ENCODE measurements at regions not wholly inside any gene's neighbourhood (a gene's known extent, or its start where the extent isn't known, plus 50 kb on each side); places are given as distances from the start of the nearest gene placed in this dataset.
"Not testable (repeated sequence)": the region's sequence is repeated elsewhere in the genome, so short reads cannot be mapped to it uniquely, and the experiment has no call there.

GRCh38 chr17:70956726-70957125, 787.4 kb downstream of the KCNJ2 start:
- DNase-seq: no peak

GRCh38 chr17:70961341-70961740, 792.0 kb downstream of the KCNJ2 start:
- no peak for DNase-seq

GRCh38 chr17:70968302-70968701, 799.0 kb downstream of the KCNJ2 start:
- DNase-seq: no peak

GRCh38 chr17:70969521-70970034, 800.2 kb downstream of the KCNJ2 start:
- DNase-seq: no peak

GRCh38 chr17:70976447-70976846, 807.1 kb downstream of the KCNJ2 start:
- no peak for DNase-seq

GRCh38 chr17:70984873-70985272, 815.5 kb downstream of the KCNJ2 start:
- DNase-seq: no peak

GRCh38 chr17:70987867-70988340, 818.6 kb downstream of the KCNJ2 start:
- DNase-seq: no peak

GRCh38 chr17:70988622-70989021, 819.3 kb downstream of the KCNJ2 start:
- DNase-seq: no peak

GRCh38 chr17:70989280-70989679, 819.9 kb downstream of the KCNJ2 start:
- DNase-seq: no peak

- no peak for DNase-seq
These were observed 824.9 kb downstream of the KCNJ2 start for GRCh38 chr17:70994194-70994593.

- no peak for DNase-seq
These were observed 826.7 kb downstream of the KCNJ2 start for GRCh38 chr17:70995997-70996396.

- no peak for DNase-seq
These were observed 834.4 kb downstream of the KCNJ2 start for GRCh38 chr17:71003736-71004135.

- DNase-seq: no peak
These were observed 835.1 kb downstream of the KCNJ2 start for GRCh38 chr17:71004413-71004812.

GRCh38 chr17:71011391-71011790, 842.1 kb downstream of the KCNJ2 start:
- no peak for DNase-seq

GRCh38 chr17:71019699-71020098, 850.4 kb downstream of the KCNJ2 start:
- no peak for DNase-seq

- no peak for DNase-seq
These were observed 853.4 kb downstream of the KCNJ2 start for GRCh38 chr17:71022758-71023157.

- peak; percentile 1 for DNase-seq
These were observed 854.1 kb downstream of the KCNJ2 start for GRCh38 chr17:71023249-71024030.

GRCh38 chr17:71024172-71024571, 854.8 kb downstream of the KCNJ2 start:
- DNase-seq: no peak

- DNase-seq: no peak
These were observed 855.6 kb downstream of the KCNJ2 start for GRCh38 chr17:71024969-71025368.

GRCh38 chr17:71029246-71029645, 859.9 kb downstream of the KCNJ2 start:
- no peak for DNase-seq

- DNase-seq: not testable (repeated sequence)
These were observed 862.0 kb downstream of the KCNJ2 start for GRCh38 chr17:71031286-71031685.

- no peak for DNase-seq
These were observed 863.5 kb downstream of the KCNJ2 start for GRCh38 chr17:71032746-71033273.

- DNase-seq: no peak
These were observed 864.0 kb downstream of the KCNJ2 start for GRCh38 chr17:71033336-71033735.

GRCh38 chr17:71035226-71035625, 865.9 kb downstream of the KCNJ2 start:
- DNase-seq: no peak

GRCh38 chr17:71037386-71037785, 868.1 kb downstream of the KCNJ2 start:
- DNase-seq: no peak

All from NCI-H2029 (cell line).